ENCODE measurements at regions not wholly inside any gene's neighbourhood (a gene's known extent, or its start where the extent isn't known, plus 50 kb on each side); places are given as distances from the start of the nearest gene placed in this dataset.
"Not testable (repeated sequence)": the region's sequence is repeated elsewhere in the genome, so short reads cannot be mapped to it uniquely, and the experiment has no call there.

GRCh38 chr2:56813490-56813889 lies 629.7 kb downstream of the CCDC85A start:
- Histone ChIP-seq H3K4me3 (ENCODE audit: low read length in 3 of 3) (no peak overlapping the region), H3K9ac (ENCODE audit: low read length in 3 of 3) (no peak overlapping the region), H3K27me3 (ENCODE audit: control insufficient read depth, insufficient read depth, low read length) (no peaks in the 10 kb centered on the region), H3K4me1 (ENCODE audit: control insufficient read depth in 2 of 3, insufficient read depth in 2 of 3, low read depth in 1 of 3, low read length in 3 of 3) (no peaks in the 10 kb centered on the region), H3K9me3 (ENCODE audit: control insufficient read depth in 2 of 3, insufficient read depth in 1 of 3, low read length in 3 of 3) (no peaks in the 10 kb centered on the region), H3K27ac (ENCODE audit: low read depth in 2 of 2, low read length in 2 of 2) (no peak overlapping the region), H3K36me3 (ENCODE audit: control insufficient read depth in 2 of 3, insufficient read depth in 3 of 3, low read length in 3 of 3) (no peaks in the 10 kb centered on the region)
- DNase-seq (no peak), FAIRE-seq (no peak)
- intact Hi-C loops (cut with DNase I): no loop called here
- TF ChIP-seq, protein P1, sequence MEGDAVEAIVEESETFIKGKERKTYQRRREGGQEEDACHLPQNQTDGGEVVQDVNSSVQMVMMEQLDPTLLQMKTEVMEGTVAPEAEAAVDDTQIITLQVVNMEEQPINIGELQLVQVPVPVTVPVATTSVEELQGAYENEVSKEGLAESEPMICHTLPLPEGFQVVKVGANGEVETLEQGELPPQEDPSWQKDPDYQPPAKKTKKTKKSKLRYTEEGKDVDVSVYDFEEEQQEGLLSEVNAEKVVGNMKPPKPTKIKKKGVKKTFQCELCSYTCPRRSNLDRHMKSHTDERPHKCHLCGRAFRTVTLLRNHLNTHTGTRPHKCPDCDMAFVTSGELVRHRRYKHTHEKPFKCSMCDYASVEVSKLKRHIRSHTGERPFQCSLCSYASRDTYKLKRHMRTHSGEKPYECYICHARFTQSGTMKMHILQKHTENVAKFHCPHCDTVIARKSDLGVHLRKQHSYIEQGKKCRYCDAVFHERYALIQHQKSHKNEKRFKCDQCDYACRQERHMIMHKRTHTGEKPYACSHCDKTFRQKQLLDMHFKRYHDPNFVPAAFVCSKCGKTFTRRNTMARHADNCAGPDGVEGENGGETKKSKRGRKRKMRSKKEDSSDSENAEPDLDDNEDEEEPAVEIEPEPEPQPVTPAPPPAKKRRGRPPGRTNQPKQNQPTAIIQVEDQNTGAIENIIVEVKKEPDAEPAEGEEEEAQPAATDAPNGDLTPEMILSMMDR (IDR thresholded peaks at IDR 0.05; ENCODE audit: borderline replicate concordance, extremely low read depth, insufficient read depth): no peak

- no peaks in the 10 kb centered on the region for H3K9me3 ChIP-seq (ENCODE audit: control insufficient read depth in 2 of 3, insufficient read depth in 1 of 3, low read length in 3 of 3)
- FAIRE-seq: no peak
- H3K36me3 ChIP-seq (ENCODE audit: control insufficient read depth in 2 of 3, insufficient read depth in 3 of 3, low read length in 3 of 3): no peaks in the 10 kb centered on the region
- TF ChIP-seq, protein P1 (IDR thresholded peaks at IDR 0.05; ENCODE audit: borderline replicate concordance, extremely low read depth, insufficient read depth): no peak
- H3K27me3 ChIP-seq (ENCODE audit: control insufficient read depth, insufficient read depth, low read length): no peaks in the 10 kb centered on the region
- no peaks in the 10 kb centered on the region for H3K4me1 ChIP-seq (ENCODE audit: control insufficient read depth in 2 of 3, insufficient read depth in 2 of 3, low read depth in 1 of 3, low read length in 3 of 3)
- peak in 1 of 5 donors; percentile 24 for DNase-seq
- no peak overlapping the region for H3K27ac ChIP-seq (ENCODE audit: low read depth in 2 of 2, low read length in 2 of 2)
- intact Hi-C loops (cut with DNase I): no loop called here
- no peak overlapping the region for H3K9ac ChIP-seq (ENCODE audit: low read length in 3 of 3)
- H3K4me3 ChIP-seq (ENCODE audit: low read length in 3 of 3): no peak overlapping the region
Observed at GRCh38 chr2:56816666-56817065, 632.9 kb downstream of the CCDC85A start.

DNA sequence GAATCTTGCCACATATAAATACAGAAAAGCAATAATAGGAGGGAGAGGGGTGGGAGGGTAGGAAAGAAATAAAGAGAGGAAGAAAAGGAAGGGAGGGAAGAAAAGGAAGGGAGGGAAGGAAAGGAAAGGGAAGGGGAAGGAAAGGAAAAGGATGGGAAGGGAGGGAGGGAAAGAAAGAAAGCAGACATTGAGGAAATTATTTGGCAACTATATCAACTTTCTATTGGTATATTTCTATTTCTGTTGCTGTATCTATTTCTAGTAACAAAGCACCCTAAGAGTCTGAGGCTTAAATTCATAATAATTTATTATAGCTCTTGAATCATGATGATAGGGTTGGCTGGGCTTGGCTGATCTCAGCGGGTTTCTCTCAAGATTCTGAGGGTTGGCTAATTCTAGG lies 648.0 kb downstream of the CCDC85A start:
- intact Hi-C loops (cut with DNase I): no loop called here
- Histone ChIP-seq H3K4me3 (ENCODE audit: low read length in 3 of 3) (no peak overlapping the region), H3K27me3 (ENCODE audit: control insufficient read depth, insufficient read depth, low read length) (no peaks in the 10 kb centered on the region), H3K36me3 (ENCODE audit: control insufficient read depth in 2 of 3, insufficient read depth in 3 of 3, low read length in 3 of 3) (no peaks in the 10 kb centered on the region), H3K4me1 (ENCODE audit: control insufficient read depth in 2 of 3, insufficient read depth in 2 of 3, low read depth in 1 of 3, low read length in 3 of 3) (no peaks in the 10 kb centered on the region), H3K27ac (ENCODE audit: low read depth in 2 of 2, low read length in 2 of 2) (no peak overlapping the region), H3K9ac (ENCODE audit: low read length in 3 of 3) (no peak overlapping the region), H3K9me3 (ENCODE audit: control insufficient read depth in 2 of 3, insufficient read depth in 1 of 3, low read length in 3 of 3) (no peaks in the 10 kb centered on the region)
- FAIRE-seq: no peak
- TF ChIP-seq, protein P1 (IDR thresholded peaks at IDR 0.05; ENCODE audit: borderline replicate concordance, extremely low read depth, insufficient read depth): no peak
- DNase-seq: no peak

GRCh38 chr2:56834686-56835085 lies 650.9 kb downstream of the CCDC85A start:
- H3K4me3 ChIP-seq (ENCODE audit: low read length in 3 of 3): no peak overlapping the region
- FAIRE-seq: no peak
- no peak overlapping the region for H3K27ac ChIP-seq (ENCODE audit: low read depth in 2 of 2, low read length in 2 of 2)
- intact Hi-C loops (cut with DNase I): no loop called here
- no peaks in the 10 kb centered on the region for H3K9me3 ChIP-seq (ENCODE audit: control insufficient read depth in 2 of 3, insufficient read depth in 1 of 3, low read length in 3 of 3)
- no peak overlapping the region for H3K9ac ChIP-seq (ENCODE audit: low read length in 3 of 3)
- no peaks in the 10 kb centered on the region for H3K4me1 ChIP-seq (ENCODE audit: control insufficient read depth in 2 of 3, insufficient read depth in 2 of 3, low read depth in 1 of 3, low read length in 3 of 3)
- TF ChIP-seq, protein P1 (IDR thresholded peaks at IDR 0.05; ENCODE audit: borderline replicate concordance, extremely low read depth, insufficient read depth): no peak
- H3K27me3 ChIP-seq (ENCODE audit: control insufficient read depth, insufficient read depth, low read length): no peaks in the 10 kb centered on the region
- no peaks in the 10 kb centered on the region for H3K36me3 ChIP-seq (ENCODE audit: control insufficient read depth in 2 of 3, insufficient read depth in 3 of 3, low read length in 3 of 3)
- no peak for DNase-seq

GRCh38 chr2:56840009-56840408 lies 656.2 kb downstream of the CCDC85A start:
- DNase-seq; H3K9ac ChIP-seq (ENCODE audit: low read length in 3 of 3); H3K27ac ChIP-seq (ENCODE audit: low read depth in 2 of 2, low read length in 2 of 2); H3K36me3 ChIP-seq (ENCODE audit: control insufficient read depth in 2 of 3, insufficient read depth in 3 of 3, low read length in 3 of 3); H3K9me3 ChIP-seq (ENCODE audit: control insufficient read depth in 2 of 3, insufficient read depth in 1 of 3, low read length in 3 of 3); intact Hi-C loops (cut with DNase I); H3K4me3 ChIP-seq (ENCODE audit: low read length in 3 of 3); FAIRE-seq; H3K27me3 ChIP-seq (ENCODE audit: control insufficient read depth, insufficient read depth, low read length); H3K4me1 ChIP-seq (ENCODE audit: control insufficient read depth in 2 of 3, insufficient read depth in 2 of 3, low read depth in 1 of 3, low read length in 3 of 3): not testable (repeated sequence)

All from kidney (tissue), 13 donors.